Naive thymus-derived CD8-positive, alpha-beta T cell (primary cell): ENCODE measurements at regions not wholly inside any gene's neighbourhood (a gene's known extent, or its start where the extent isn't known, plus 50 kb on each side); places are given as distances from the start of the nearest gene placed in this dataset.

Experiments
- ATAC-seq, 2 donors: fragments of 150-1000 bp; cut with Tn5 transposase in 1 of 2; sonication (Bioruptor Pico), chemical (Tn5 transposase) in 1 of 2; 1 replicate in 1 of 2; 2 replicates in 1 of 2; pipeline ENCODE4 v1.10.0; 2021; ENCODE audit warnings: mild to moderate bottlenecking in 2 of 2, moderate library complexity in 2 of 2
- POLR2A ChIA-PET: fragments of 350-600 bp; sonication (Branson Sonifier 250); formaldehyde crosslinking; loops from one replicate; lab custom pipeline; 2021; ENCODE audit warnings: antibody characterized with exemption; lab: Charles Lee
- DNase-seq, 10 donors: peaks; one replicate each; pipeline versions ENCODE4 v3.0.0 to v3.0.0-alpha.2; 2020 to 2022
- H3K27ac Mint-ChIP-seq, 10 donors: one replicate each; pipeline ENCODE4 v1.8.0; 2020 to 2022; ENCODE audit warnings: mild to moderate bottlenecking in 10 of 10, mixed read lengths in 10 of 10, moderate library complexity in 4 of 10, inconsistent platforms in 1 of 10
- H3K27me3 Mint-ChIP-seq, 5 donors: one replicate each; pipeline ENCODE4 v1.8.0; 2021 to 2022; ENCODE audit warnings: mixed read lengths in 5 of 5
- H3K36me3 Mint-ChIP-seq, 3 donors: one replicate each; pipeline ENCODE4 v1.8.0; 2020 to 2022; ENCODE audit warnings: mixed read lengths in 3 of 3, mild to moderate bottlenecking in 2 of 3, inconsistent platforms in 1 of 3
- H3K4me1 Mint-ChIP-seq, 4 donors: one replicate each; pipeline ENCODE4 v1.8.0; 2021 to 2022; ENCODE audit warnings: mixed read lengths in 4 of 4
- H3K4me3 Mint-ChIP-seq, 10 donors: one replicate each; pipeline ENCODE4 v1.8.0; 2020 to 2022; ENCODE audit warnings: mild to moderate bottlenecking in 10 of 10, mixed read lengths in 10 of 10, moderate library complexity in 6 of 10, inconsistent platforms in 1 of 10
- H3K9me3 Mint-ChIP-seq, 9 donors: one replicate each; pipeline ENCODE4 v1.8.0; 2020 to 2022; ENCODE audit warnings: mixed read lengths in 9 of 9, mild to moderate bottlenecking in 3 of 9, inconsistent platforms in 1 of 9, moderate library complexity in 1 of 9

GRCh38 chr10:123587110-123587509 is 79.0 kb upstream of the GPR26 start:
- Mint-ChIP-seq H3K27me3 (peaks cover 9 to 48% (median 29%) of the 10 kb centered on the region in 5 donors), H3K9me3 (no peaks in the 10 kb centered on the region), H3K36me3 (no peaks in the 10 kb centered on the region), H3K4me1 (no peaks in the 10 kb centered on the region), H3K4me3 (no peak overlapping the region), H3K27ac (no peak overlapping the region)
- DNase-seq (no peak), ATAC-seq (no peak)
- POLR2A ChIA-PET = no interaction called here

- ATAC-seq = no peak
- H3K4me1 Mint-ChIP-seq = no peaks in the 10 kb centered on the region
- no peak for DNase-seq
- POLR2A ChIA-PET = no interaction called here
- peaks cover 0 to under 1% (median 0%) of the 10 kb centered on the region in 9 donors for H3K9me3 Mint-ChIP-seq
- no peak overlapping the region for H3K27ac Mint-ChIP-seq
- no peaks in the 10 kb centered on the region for H3K36me3 Mint-ChIP-seq
- no peak overlapping the region for H3K4me3 Mint-ChIP-seq
- peaks cover 2 to 35% (median 19%) of the 10 kb centered on the region in 5 donors for H3K27me3 Mint-ChIP-seq
Measured at GRCh38 chr10:123588386-123588914, 77.7 kb upstream of the GPR26 start.

- no peak overlapping the region for H3K27ac Mint-ChIP-seq
- H3K36me3 Mint-ChIP-seq = peaks cover 0 to 3% (median 0%) of the 10 kb centered on the region in 3 donors
- ATAC-seq (no peak), DNase-seq (no peak)
- H3K27me3 Mint-ChIP-seq = peaks cover 4 to 20% (median 12%) of the 10 kb centered on the region in 5 donors
- no peaks in the 10 kb centered on the region for H3K4me1 Mint-ChIP-seq
- H3K4me3 Mint-ChIP-seq = no peak overlapping the region
- peaks cover 0 to 4% (median 0%) of the 10 kb centered on the region in 9 donors for H3K9me3 Mint-ChIP-seq
- POLR2A ChIA-PET = no interaction called here
Measured at GRCh38 chr10:123595661-123596060, 70.5 kb upstream of the GPR26 start.

DNA sequence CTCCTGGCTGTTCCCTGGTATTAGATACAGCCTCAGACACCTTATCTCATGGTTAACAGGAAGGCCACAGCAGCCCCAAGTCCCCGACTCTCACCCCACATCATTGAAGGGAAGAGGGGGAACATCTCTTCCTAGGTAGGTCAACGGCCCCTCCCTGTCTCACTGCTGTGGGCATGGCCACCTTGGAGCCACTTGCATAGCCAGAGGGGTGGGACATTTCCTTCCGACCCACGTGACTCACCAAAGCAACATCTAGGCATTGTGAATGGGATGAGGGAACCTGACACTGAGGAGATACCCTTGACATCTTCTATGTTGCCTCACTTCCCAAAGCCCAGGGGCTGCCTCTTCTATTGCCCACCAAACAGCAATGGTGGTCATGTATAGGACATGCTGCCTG is 68.5 kb upstream of the GPR26 start:
- peaks cover 0 to 15% (median 0%) of the 10 kb centered on the region in 3 donors for H3K36me3 Mint-ChIP-seq

DNA sequence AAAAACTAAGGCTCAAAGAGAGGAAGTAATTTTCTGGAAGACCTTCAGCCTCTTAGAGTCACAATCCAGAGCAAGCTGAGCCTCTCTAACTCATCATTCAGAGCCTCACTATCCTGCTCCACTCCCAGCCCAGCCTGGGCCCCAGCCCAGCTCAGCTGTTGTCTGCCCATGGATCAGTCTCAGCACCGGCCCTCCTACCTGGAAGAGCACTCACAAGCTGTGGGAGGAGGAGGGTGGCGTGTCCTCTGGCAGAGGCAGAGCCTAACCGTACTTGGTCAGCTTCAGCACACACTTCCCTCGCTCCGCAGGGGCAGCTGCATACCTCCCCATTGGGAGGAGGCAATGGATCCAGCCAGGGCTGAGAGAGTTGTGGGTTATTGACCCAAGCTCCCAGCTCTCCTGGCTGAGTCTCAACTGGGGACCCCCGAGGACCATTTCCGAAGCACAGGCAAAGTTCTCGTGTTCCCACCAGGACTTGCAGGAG is 66.7 kb upstream of the GPR26 start:
- POLR2A ChIA-PET = no interaction called here
- Mint-ChIP-seq H3K27me3 (peaks cover 7 to 27% (median 12%) of the 10 kb centered on the region in 5 donors), H3K4me3 (no peak overlapping the region), H3K36me3 (peaks cover 0 to 21% (median 0%) of the 10 kb centered on the region in 3 donors), H3K4me1 (no peaks in the 10 kb centered on the region), H3K9me3 (peaks cover 0 to 19% (median 8%) of the 10 kb centered on the region in 9 donors), H3K27ac (no peak overlapping the region)
- no peak for ATAC-seq
- DNase-seq = no peak

More for the DNA sequence above, 68.5 kb upstream of the GPR26 start:
- POLR2A ChIA-PET = no interaction called here
- Mint-ChIP-seq H3K27me3 (peaks cover 2 to 23% (median 8%) of the 10 kb centered on the region in 5 donors), H3K9me3 (peaks cover 0 to 17% (median 9%) of the 10 kb centered on the region in 9 donors), H3K4me3 (no peak overlapping the region), H3K4me1 (no peaks in the 10 kb centered on the region), H3K27ac (no peak overlapping the region)
- ATAC-seq (no peak), DNase-seq (no peak)

GRCh38 chr10:123600177-123600576 is 66.0 kb upstream of the GPR26 start:
- ATAC-seq = no peak
- H3K27ac Mint-ChIP-seq = no peak overlapping the region
- POLR2A ChIA-PET = no interaction called here

DNA sequence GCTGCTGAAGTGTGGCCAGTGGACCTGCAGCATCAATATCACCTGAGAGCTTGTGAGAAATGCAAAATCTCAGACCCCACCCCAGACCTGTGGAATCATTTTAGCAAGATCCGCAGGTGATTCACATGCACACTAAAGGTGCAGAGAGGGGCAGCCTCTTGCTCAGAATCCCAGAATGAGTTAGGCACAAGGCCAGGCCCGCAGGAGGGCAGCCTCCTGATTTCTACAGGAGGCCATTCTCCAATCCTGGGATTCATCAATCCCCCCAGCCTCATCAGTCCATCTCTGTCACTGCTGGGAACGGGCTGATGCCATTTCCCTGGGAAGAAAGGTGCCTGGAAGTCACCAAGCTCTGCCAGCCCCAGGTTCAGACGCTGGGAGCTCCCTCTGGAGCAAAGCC is 63.0 kb upstream of the GPR26 start:
- DNase-seq = no peak
- Mint-ChIP-seq H3K9me3 (peaks cover 0 to 20% (median 8%) of the 10 kb centered on the region in 9 donors), H3K4me3 (no peak overlapping the region), H3K36me3 (peaks cover 0 to 25% (median 0%) of the 10 kb centered on the region in 3 donors), H3K27me3 (peaks cover 12 to 46% (median 25%) of the 10 kb centered on the region in 5 donors), H3K4me1 (no peaks in the 10 kb centered on the region), H3K27ac (no peak overlapping the region)
- POLR2A ChIA-PET = no interaction called here
- ATAC-seq = no peak

More at GRCh38 chr10:123600177-123600576, 66.0 kb upstream of the GPR26 start:
- H3K36me3 Mint-ChIP-seq = peaks cover 0 to 21% (median 0%) of the 10 kb centered on the region in 3 donors
- H3K4me3 Mint-ChIP-seq = no peak overlapping the region
- no peaks in the 10 kb centered on the region for H3K4me1 Mint-ChIP-seq
- peaks cover 0 to 19% (median 8%) of the 10 kb centered on the region in 9 donors for H3K9me3 Mint-ChIP-seq
- no peak for DNase-seq
- peaks cover 7 to 29% (median 13%) of the 10 kb centered on the region in 5 donors for H3K27me3 Mint-ChIP-seq

DNA sequence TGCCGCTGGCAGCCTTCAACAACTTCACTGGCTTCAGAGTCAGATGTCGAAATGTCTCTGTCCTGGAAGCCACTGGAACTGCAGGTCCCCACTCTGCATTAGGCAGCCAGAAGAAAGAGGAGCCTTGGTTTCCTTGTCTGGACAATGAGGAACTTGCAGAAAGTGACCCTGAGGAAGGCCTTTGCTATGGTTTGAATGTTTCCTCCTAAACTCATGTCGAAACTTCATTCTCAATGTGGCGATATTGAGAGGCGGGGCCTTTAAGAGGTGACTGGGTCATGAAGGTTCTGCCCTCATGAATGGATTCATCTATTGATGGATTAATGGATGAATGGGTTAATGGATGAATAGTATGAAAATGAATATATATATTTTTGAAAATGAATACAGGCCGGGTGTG is 61.6 kb upstream of the GPR26 start:
- Mint-ChIP-seq H3K27me3 (peaks cover 12 to 53% (median 25%) of the 10 kb centered on the region in 5 donors), H3K4me3 (no peak overlapping the region), H3K36me3 (peaks cover 0 to 25% (median 0%) of the 10 kb centered on the region in 3 donors), H3K4me1 (no peaks in the 10 kb centered on the region), H3K9me3 (peaks cover 0 to 20% (median 8%) of the 10 kb centered on the region in 9 donors), H3K27ac (no peak overlapping the region)
- POLR2A ChIA-PET = no interaction called here
- ATAC-seq (no peak), DNase-seq (no peak)

- Mint-ChIP-seq H3K4me3 (no peak overlapping the region), H3K36me3 (peaks cover 0 to 19% (median 0%) of the 10 kb centered on the region in 3 donors), H3K27ac (no peak overlapping the region), H3K9me3 (peaks cover 0 to 21% (median 8%) of the 10 kb centered on the region in 9 donors), H3K4me1 (no peaks in the 10 kb centered on the region), H3K27me3 (peaks cover 12 to 63% (median 26%) of the 10 kb centered on the region in 5 donors)
- POLR2A ChIA-PET = no interaction called here
- ATAC-seq (no peak), DNase-seq (no peak)
Measured at GRCh38 chr10:123606006-123606405, 60.1 kb upstream of the GPR26 start.

- H3K9me3 Mint-ChIP-seq = peaks cover 0 to 13% (median 4%) of the 10 kb centered on the region in 9 donors
- H3K36me3 Mint-ChIP-seq = peaks cover 0 to 10% (median 0%) of the 10 kb centered on the region in 3 donors
Measured at GRCh38 chr10:123606955-123607354, 59.2 kb upstream of the GPR26 start.

DNA sequence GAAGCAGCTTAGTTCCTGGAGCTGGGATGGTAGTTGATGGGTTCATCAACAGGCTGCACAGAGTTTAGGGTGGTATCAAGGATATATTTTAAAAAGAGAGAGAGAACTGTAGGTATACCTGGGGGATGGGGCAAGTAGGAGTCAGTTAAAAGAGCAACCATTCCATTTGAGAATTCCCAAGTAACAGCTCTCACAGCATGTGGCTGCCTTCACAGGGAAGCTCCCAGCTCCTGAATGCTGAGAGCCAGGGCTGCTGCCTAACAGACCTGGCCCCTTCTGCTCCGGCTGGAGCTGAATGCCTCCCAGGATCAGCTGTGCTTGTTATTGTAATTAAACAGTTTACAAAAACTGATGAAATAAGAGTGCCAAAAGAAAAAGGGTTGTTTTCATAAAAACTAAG is 58.8 kb upstream of the GPR26 start:
- POLR2A ChIA-PET = no interaction called here
- no peaks in the 10 kb centered on the region for H3K4me1 Mint-ChIP-seq
- no peak overlapping the region for H3K27ac Mint-ChIP-seq
- peaks cover 12 to 63% (median 29%) of the 10 kb centered on the region in 5 donors for H3K27me3 Mint-ChIP-seq
- no peak for ATAC-seq
- DNase-seq = no peak
- peaks cover 0 to 10% (median 0%) of the 10 kb centered on the region in 3 donors for H3K36me3 Mint-ChIP-seq
- no peak overlapping the region for H3K4me3 Mint-ChIP-seq
- peaks cover 0 to 13% (median 4%) of the 10 kb centered on the region in 9 donors for H3K9me3 Mint-ChIP-seq

More at GRCh38 chr10:123606955-123607354, 59.2 kb upstream of the GPR26 start:
- peaks cover 12 to 63% (median 29%) of the 10 kb centered on the region in 5 donors for H3K27me3 Mint-ChIP-seq
- no peak for DNase-seq
- POLR2A ChIA-PET = no interaction called here
- ATAC-seq = no peak
- no peak overlapping the region for H3K27ac Mint-ChIP-seq
- H3K4me1 Mint-ChIP-seq = no peaks in the 10 kb centered on the region
- no peak overlapping the region for H3K4me3 Mint-ChIP-seq

DNA sequence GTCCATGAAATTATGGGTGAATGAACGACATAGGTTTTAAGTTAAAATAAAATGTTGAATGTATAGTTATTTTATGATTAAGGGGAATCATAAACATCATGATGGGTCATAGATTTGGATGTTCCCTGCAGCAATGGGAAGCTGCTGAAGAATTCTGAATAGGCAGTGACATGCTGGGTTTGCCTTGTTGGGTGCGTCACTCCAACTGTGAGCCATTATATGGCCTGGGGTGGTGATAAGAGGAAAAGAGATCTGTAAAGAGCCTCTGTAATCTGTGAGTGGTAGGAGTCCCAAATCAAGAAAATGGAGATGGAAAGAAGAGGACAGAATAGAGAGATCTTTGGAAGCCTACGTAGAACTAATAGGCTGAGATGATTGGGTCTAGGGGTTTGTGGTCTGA is 58.1 kb upstream of the GPR26 start:
- no peak for ATAC-seq
- Mint-ChIP-seq H3K36me3 (peaks cover 0 to 10% (median 0%) of the 10 kb centered on the region in 3 donors), H3K27me3 (peaks cover 13 to 63% (median 29%) of the 10 kb centered on the region in 5 donors), H3K4me3 (no peak overlapping the region), H3K4me1 (no peaks in the 10 kb centered on the region), H3K9me3 (peaks cover 0 to 10% (median 0%) of the 10 kb centered on the region in 9 donors), H3K27ac (no peak overlapping the region)
- DNase-seq = no peak
- POLR2A ChIA-PET = no interaction called here

DNA sequence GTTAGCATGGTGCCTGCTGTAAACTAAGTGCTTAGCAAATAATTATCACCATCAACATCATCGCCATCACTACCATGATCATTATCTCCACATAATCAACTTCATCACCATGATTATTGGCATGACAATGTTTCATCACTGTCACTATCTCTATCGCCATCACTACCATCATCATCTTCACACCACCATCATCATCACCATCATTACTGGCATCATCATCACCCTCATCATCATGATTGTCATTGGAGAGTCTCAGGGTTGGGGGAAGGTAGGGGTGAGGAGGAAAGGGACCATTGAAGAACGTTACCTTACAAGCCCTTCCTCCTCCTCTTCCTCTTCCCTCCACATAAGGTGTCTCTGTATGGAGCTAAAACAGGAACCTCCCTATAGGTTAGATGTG is 54.9 kb upstream of the GPR26 start:
- POLR2A ChIA-PET = no interaction called here
- no peak overlapping the region for H3K4me3 Mint-ChIP-seq
- no peak overlapping the region for H3K27ac Mint-ChIP-seq
- no peaks in the 10 kb centered on the region for H3K36me3 Mint-ChIP-seq
- H3K9me3 Mint-ChIP-seq = peaks cover 0 to 10% (median 0%) of the 10 kb centered on the region in 9 donors
- DNase-seq (no peak), ATAC-seq (no peak)
- H3K27me3 Mint-ChIP-seq = peaks cover 8 to 36% (median 24%) of the 10 kb centered on the region in 5 donors
- H3K4me1 Mint-ChIP-seq = no peaks in the 10 kb centered on the region
